HG03558 (cell line): ENCODE measurements at regions not wholly inside any gene's neighbourhood (a gene's known extent, or its start where the extent isn't known, plus 50 kb on each side); places are given as distances from the start of the nearest gene placed in this dataset.

Experiments used
- ATAC-seq: cut with Tn5 transposase; IDR thresholded peaks from one replicate; pipeline ENCODE4 v1.9.1; 2021; ENCODE audit warnings: moderate number of reproducible peaks; ENCODE audit not compliant: unreplicated experiment; ENCODE audit errors: extremely low read depth

DNA sequence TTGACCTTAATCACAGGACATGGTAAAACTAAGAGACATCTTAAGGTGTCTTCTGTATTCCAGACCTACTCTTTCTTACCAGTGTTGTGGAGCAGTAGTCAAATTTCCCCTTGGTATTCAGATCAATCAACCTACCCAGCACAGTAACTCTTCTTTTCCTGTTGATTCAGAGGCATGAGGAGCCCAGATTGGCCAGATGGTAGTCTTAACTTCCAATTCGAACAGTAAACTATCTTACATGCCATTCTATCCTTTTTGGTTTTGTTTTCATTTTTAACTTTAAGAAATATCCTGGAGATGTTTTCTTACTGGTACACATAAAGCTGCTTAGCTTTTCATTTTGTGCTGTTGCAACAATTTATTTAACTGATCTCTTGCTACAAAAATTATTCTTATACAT is 630.3 kb upstream of the PKDCC start:
- ATAC-seq: no peak

DNA sequence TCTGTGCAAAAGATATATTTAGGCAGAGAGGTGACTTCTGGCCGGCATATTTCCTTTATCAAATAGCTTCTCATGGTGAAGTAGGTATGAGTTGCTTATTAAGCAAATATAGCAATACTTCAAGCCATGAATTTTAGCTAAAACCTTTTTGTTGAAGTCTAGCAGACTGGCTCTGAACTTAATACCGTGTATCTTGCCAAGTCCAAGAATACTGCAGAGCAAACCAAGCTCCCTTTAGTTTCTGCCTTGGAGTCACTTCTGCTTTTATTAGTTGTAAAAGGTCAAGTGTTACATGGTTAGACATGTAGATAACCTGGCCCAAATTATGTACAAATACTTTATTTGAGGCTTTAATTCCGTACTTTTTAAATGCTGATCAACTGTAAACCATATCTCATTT is 627.6 kb upstream of the PKDCC start:
- no peak for ATAC-seq

DNA sequence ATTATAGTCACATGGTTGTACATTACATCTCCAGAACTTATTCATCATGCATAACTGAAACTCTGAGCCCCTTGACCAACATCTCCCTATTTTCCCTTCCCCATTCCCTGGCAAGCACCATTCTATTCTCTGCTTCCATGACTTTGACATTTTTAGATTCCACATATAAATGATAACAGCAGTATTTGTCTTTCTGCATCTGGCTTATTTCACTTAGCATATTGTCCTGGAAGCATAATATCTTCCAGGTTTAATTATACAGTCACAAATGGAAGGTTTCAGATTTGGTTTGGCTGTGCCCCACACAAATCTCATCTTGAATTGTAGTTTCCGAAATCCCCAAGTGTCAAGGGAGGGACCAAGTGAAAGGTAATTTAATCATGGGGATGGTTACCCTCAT is 626.9 kb upstream of the PKDCC start:
- no peak for ATAC-seq

DNA sequence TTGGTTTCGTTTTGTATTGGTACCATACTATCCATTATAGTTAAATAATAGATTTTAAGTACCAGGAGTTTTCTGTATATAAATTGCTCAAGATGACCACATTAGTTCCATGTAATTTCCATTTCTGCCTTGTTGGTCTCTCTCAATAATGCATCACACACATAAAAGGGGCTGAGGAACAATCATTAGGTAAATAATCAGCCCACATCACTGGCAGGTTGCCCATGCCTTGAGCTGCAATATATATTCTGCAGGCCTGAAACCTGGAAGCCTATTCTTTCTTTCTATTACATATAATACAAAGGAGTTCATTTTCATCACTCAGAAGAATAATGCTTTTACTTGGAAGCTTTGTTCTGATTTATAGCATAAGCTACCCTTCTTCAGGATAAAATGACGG is 616.1 kb upstream of the PKDCC start:
- ATAC-seq: no peak

DNA sequence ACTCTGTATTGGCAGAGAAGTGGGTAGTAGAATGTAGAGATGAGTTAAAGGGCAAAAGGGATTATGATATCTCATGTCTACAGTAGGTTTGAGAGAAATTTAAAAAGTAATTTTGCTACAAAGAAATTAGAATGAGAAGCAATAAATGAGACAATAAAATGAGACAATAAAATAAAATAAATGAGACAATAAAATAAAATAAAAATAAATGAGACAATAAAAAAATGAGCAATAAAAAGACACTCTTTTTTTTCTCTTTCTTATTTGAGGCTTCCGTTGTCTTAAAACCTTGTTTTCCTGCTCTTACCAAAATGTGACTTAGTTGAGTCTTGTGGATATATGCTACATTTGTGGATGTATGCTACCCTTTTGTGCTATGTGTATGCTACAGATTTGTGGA is 615.4 kb upstream of the PKDCC start:
- ATAC-seq: no peak

DNA sequence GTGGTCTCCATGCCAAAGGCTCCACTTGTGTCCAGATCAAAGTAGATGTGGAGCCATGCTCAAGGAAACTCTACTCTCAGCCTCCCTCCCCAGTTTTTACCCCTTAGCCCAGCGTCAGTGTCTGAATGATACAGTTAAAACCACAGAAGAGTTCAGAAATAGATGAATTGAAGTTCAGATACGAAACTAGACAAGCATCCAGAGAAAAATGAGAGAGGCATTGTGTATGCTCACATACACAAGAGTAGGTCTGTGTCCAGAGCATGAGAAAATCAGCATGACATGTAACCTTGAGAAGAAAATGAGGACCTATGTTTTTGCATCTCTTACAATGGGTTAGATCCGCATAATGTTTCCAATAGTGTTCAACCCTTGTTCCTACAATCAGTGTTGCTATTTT is 612.8 kb upstream of the PKDCC start:
- ATAC-seq: no peak

DNA sequence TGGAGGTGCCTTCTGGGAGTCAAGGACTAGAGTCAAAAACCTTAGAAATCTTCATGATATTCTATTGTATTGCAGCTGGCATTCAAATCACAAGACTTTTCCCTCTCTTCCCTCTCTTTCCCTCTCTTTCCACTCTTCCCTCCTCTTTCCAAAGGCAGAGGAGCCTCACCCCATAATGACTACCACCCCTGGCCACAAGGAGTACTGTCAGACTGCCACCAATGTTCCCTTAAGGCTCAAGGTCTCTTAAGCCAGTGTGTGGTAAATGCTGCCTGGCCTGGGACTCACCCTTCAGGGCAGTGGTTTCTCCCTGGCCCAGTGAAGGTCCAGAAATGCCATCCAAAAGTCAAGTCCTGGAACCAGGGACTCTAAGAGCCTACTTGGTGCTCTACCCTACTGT is 605.9 kb upstream of the PKDCC start:
- ATAC-seq: no peak

DNA sequence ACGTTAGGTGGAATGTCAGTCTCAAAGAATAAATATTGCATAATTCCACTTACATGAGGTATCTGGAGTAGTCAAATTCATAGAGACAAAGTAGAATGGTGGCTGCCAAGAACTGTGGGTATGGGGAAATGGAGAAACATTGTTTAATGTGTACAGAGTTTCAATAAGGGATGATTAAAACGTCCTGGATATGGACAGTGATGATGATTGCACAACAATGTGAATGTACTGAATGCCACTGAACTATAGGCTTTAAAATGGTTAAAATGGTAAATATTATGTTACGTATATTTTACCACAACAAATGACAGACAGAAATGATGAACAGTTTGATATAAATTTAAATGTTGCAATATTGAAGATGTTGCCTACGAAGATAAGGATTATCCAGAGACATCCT is 602.0 kb upstream of the PKDCC start:
- no peak for ATAC-seq

DNA sequence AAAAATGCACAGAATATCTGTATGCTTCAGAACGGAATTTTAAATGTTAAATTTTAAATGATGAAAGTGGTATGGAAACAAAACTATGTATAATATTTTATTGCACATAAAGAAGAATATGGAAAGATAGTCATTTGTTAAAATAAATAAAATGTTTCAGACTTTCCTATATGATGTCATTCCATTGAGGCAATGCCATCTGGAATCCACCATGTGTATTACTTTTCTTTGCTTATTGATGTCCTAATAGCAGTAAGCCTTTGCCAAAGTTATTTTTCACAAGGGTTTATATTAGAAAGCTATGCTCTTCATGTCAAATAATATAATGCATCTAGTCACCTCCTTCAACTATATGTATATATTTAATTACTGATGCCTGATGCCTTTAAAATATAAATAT is 601.6 kb upstream of the PKDCC start:
- ATAC-seq: no peak

DNA sequence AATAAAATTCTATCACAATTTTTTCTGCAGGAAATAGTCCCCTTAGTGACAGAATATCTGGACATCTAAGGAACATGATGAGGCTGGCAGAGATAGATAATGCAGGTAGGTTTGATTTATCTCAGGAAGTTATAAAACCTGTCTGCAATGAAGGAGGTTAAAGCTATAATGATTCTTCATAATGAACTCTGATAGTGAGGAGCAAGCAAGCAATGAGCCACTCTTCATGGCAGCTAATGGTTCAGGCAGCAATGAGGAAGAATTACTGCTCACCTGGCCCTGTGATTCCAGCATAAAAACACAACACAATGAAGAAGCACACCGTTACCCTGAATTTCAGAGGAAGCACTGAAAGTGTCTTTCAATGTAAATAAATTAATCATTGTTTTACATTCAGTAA is 599.6 kb upstream of the PKDCC start:
- ATAC-seq: no peak

DNA sequence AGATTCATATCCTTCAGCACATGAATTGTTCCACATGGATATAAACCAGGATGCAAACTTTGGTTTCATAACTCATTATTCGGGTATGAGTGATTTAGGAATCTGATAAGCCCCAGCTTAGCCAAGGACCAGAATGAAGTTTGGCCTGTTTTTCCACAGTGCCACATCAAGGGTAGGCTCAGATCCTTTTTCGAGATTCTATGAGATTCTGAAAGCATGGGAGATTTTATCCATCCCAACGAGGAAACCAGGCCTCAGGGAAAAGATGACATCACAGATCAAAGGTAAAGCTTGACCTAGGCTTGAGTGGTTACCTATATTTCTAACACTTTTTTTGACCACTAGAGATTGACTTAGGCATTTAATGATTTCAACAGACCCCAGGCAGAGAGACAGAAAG is 590.8 kb upstream of the PKDCC start:
- no peak for ATAC-seq

DNA sequence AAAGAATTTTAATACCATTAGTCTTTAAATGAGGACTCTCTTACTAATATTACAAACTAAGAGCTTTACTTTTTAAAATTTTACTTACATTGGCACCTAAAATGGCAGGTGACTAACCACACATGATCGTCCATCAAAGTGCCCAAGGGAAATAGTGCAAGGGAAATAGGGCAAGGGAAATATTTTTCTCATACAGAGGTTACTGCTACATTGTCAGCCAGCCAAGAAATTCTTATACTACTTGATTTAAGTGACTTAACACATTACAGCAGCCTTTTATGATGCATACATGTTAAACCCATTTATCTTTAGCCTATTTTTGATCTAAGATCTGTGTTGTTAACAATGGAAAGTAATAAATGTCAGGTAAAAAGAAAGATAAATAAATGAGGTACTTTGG is 587.2 kb upstream of the PKDCC start:
- no peak for ATAC-seq

DNA sequence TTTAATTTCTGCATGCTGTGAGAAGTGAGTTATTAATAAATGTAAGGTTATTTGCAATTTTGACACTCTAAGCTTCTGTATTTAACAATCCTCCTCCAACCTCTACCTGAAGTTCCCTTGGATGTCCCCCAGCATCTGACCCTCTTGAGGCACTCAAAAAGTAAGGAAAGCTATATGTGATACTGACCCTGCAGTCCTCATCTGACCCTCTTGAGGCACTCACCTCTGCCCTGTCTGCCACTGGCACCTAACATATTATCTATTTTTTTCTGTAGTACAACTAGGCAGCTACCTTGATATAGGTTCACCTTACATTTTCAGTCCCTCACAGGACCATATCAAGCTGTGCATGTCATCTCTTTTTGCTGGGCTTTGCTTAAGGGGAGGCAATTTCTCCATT is 583.4 kb upstream of the PKDCC start:
- ATAC-seq: no peak

DNA sequence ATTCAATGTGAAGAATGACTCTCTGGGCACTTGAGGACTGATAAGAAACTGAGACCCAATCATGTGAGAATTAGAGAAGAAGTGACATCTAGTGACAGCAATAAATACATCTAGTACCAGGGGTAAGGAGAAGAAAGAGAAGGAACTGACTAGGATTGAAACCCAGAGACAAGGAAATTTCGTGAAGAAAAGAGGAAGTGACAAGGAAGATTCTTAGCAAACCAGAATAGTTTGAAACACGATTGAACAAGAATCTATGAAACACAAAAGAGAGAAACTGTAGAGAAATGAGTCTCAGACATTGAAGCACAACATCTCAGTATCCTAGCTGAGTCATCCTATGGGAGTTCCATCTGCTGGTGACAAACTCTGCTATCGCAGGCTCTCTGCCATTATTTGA is 571.9 kb upstream of the PKDCC start:
- no peak for ATAC-seq

DNA sequence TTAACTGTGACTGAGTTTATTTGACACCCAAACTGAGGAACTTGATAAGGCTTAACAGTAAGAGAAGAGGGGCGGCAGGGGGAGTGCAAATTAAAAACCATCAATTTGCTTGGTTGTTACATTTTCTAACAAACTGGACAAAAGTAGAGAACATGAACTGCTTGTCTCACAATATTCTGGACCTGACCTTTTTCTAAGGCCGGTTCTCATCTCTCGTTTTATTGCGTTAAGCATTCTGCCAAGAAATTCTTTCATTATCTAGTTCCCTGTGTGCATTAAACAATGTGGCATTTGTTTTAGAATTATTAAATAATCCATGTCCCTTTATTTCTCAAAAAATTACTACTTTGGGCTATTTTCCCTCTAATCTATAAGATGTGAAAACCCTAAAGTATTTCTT is 565.2 kb upstream of the PKDCC start:
- no peak for ATAC-seq

DNA sequence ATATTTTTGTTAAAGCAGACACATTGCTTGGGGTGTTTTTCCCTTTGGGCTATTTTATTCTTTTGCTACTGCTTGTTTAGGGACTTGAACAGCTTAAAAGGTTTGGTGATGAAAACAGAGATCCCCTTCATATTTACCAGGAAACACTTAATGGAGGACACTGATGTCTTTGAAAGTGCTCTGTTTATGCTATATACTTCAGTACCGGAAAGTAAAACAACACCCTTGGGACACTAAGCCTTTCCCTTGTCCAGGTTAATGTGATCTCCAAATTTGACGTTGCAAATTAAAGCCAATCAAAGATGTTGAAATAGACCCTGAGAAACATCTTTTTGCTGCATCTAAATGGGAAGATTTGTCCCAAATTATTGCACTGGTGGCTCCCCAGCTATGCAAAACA is 564.6 kb upstream of the PKDCC start:
- ATAC-seq: no peak

DNA sequence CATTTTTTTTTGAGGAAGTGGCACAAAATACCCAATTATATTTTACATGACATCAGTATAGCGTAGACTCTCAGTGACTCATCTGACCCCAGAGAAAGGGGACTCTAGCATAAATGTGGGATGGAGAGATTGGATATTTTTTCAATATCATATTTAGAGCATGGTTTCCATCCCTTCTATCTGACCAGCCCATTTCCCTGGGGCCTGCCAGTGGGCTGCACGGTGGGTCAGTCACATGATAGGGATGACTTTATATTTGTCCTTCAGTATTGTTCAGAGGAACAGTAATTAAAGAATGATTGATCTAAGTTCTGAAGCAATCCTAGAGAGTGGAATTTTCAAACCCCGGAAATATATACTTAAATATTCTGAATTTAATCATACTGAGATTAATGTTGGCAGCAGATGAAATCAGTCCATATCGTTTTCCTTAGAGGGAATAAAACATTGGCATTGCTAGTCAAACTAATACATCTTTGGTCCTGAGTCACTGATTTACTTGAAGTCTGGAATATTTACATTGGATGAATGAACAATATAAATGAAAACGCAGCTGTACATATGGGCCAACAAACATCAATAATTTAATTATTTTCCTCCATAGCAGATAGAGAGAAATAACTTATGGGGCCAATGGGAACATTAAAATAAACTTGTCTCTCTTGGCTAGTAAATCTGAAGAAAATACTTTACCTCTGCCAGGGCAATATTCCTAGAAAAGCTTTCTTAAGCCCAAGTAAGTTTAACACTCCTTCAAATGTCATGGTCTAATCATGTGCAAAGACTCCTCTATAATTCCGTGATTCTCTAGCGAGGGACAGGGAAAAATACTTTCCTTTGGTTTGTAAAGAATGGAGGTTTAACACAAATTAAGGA is 563.6 kb upstream of the PKDCC start:
- ATAC-seq: no peak

DNA sequence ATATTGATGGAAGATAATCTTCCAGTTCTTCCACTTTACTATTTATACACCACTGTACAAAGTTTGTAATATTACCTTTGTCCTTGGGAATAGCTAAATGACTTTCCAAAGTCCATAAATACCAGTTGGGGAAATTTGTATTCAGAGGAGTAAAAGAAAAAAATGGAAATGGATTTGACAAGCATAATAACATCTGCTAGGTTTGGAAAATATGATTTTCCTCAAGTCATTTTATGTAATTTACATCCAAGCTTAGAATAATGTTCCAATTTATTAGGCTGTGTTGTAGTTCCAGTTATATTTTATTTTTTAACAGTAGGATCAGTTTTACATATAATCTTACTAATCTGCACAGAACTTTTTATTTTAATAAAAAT is 563.0 kb upstream of the PKDCC start:
- no peak for ATAC-seq

DNA sequence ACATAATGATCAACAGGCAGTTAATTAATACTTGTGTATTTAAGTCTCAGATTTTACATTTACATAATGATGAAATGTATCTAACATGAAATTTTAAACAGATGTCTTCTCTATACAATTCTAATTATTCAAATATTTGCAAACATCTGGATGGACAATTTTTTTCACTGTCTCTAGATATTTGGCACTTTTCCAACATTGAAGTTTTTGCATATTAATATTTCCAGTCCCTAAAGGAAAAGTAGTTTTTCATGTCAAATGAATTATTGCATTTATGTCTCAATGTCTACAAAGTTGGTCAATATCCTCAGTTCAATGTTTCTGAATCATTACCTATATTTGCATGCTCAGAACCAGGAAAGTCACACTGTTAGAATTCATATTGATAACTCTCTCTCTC is 560.9 kb upstream of the PKDCC start:
- ATAC-seq: no peak

DNA sequence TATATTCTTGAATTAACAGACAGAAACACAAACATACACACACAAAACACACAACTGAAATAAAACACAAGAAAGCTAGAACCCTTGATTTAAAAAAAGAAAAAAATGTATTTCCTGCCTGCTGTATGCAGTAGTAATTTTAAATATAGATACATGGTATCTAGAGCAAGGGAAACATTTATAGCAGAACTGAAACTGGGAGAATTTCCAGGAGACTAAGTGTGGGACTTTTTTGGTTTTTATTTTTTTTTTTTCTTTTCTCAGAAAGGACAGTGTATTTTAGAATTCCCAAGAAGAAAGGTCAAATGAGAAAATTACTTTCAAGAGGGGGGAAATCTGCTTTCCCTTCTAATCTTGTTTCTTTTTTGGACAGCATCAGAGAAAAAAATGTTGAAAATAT is 558.9 kb upstream of the PKDCC start:
- no peak for ATAC-seq

DNA sequence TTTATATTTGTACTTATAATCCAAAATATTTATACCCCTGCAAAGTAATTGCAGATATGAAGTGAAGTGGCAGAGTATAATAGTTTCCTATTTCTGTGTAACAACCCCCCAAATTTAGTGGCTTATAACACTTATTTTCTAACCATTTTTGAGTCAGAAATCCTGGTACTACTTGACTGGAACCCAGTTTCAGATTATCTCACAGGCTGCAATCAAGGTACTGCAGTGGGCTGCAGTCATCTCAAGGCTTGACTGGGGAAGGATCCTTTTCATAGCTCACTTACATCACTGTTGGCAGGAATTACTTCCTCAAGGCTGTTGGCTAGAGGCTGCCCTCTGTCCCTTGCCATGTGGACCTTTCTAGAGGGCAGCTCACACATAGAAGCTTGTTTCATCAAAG is 558.2 kb upstream of the PKDCC start:
- ATAC-seq: no peak

DNA sequence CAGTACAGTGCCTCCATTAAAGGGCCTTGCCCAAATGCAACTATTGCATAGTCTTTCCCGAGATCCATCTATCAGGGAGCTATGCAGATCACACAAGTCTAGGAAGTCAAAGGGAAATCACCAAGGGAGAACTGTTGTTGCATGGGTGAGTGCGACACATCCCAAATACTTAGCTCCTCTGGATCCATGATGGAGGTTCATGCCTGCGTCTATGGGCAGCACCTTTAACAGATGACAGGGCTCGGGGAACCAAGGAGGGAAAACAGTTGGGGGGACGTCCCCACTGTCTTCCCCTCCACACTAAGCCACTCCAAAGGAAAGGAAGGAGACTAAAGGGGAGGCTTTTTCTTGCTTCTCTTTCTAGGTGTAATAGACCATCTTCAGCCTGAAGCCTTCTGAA is 552.8 kb upstream of the PKDCC start:
- ATAC-seq: no peak

DNA sequence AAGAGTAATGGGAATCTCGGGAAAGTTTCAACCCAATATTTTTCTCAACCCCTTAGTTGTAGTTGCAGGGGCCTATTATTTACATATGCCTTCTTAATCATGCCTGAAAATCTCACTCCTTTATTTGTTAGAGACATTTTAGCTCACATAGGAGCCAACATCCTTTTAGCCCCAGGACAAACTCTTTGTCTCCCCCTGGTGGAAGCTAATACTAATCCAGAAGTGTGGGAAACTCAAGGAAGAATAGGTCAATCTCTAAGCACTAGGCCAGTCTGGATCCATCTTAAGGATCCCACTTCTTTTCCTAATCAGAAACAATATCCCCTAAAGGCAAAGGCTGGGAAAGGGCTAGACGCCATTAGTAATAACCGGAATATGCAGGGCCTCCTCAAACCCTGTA is 550.9 kb upstream of the PKDCC start:
- no peak for ATAC-seq
